ENCODE measurements at regions not wholly inside any gene's neighbourhood (a gene's known extent, or its start where the extent isn't known, plus 50 kb on each side); places are given as distances from the start of the nearest gene placed in this dataset.
A peak's percentile ranks its signal among the peaks of the same experiment; 100 is the strongest.

DNA sequence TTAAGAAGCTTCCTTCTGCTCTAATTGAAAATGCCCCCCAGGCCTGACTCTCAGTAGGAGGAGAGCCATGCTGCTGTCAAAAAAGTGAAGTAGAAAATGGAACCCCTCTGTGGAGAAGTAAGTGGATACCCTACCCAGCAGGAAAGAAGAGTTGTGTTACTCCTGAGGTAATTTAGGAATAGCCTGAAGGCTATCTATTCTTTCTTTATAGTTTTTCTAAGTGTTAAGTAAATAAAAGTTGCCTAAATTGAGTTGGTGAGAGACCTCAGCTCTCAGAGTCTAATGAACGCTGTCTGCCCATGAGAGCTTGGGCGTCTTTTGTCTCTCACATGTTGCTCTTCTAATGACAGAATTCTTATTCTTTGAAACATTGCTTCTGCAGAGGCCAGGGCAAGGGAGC is 116.2 kb downstream of the NSUN3 start:
- DNase-seq = no peak

DNA sequence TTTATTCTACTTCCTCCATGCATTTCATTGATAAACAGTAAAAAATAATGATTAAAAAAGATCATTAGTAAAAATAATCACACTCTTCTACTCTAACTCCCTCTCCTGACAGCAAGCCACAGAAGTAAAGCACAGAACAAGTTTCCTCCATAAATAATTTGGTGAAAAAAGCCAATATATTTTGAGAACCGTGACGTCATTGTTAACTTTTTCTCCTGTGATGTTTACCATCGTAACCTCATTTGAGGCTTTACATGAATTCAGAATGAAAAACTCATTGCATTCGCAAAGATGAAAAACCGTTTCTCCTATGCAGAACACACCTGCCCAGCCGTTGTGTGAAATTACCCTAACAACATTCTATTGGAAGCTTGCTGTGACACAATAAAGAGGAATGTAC is 120.7 kb downstream of the NSUN3 start:
- DNase-seq = no peak

DNA sequence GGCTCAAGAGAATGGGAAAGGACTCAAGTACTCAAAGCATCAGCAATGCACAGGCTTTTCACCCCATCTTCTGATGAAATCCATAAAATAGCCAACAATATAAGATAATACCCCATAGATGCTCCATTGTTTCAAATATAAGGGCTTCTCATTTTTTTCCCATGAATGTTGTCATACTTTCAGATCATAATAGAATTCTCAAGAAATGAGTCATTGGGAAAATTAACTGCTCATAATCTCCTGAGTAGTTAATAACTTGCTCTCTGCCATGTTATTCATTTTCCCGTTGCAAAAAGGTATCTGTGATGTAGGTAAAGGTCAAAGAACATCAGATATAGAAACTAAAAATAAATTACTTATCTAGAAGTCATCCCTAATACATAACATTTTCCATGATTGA is 121.9 kb downstream of the NSUN3 start:
- DNase-seq = no peak

- no peak for DNase-seq
Measured at GRCh38 chr3:94185753-94186152, 122.9 kb downstream of the NSUN3 start.

DNA sequence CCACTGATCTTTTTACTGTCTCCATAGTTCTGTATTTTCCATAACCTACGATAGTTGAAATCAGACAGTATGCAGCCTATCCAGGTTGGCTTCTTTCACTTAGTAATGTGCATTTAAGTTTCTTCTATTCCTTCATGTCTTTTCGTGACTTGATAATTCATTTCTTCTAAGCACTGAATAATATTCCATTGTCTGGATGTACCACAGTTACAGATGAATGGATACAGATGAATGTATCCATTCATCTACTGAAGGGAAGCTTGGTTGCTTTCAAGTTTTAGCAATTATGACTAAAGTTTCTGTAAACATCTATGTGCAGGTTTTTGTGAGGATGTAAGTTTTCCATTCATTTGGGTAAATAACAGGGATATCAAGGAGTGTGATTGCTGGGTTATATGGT is 124.8 kb downstream of the NSUN3 start:
- no peak for DNase-seq

- no peak for DNase-seq
Measured at GRCh38 chr3:94195381-94195780, 132.5 kb downstream of the NSUN3 start.

- DNase-seq = no peak
Measured at GRCh38 chr3:94206291-94206690, 143.4 kb downstream of the NSUN3 start.

GRCh38 chr3:94210256-94210655 is 147.4 kb downstream of the NSUN3 start:
- no peak for DNase-seq

DNA sequence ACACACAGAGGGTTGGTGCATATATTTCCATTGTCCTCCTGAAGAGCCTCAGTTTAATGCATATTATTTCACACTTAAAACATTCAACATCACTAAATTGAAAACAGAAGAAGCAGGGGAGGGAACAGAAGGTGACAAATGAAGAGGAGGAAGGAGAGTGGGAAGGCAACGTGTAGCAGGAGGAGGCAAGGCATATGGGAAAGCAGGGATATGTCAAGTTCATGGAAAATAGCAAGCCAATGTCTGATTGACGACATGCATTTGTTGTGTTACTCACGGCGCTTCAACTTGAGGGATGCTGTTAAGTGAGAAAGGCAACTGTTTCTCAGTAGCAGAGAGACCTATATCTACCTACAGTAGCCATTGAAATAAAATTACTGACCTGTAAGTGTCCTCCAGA is 154.5 kb downstream of the NSUN3 start:
- DNase-seq = no peak

- no peak for DNase-seq
Measured at GRCh38 chr3:94220426-94220825, 157.6 kb downstream of the NSUN3 start.

DNA sequence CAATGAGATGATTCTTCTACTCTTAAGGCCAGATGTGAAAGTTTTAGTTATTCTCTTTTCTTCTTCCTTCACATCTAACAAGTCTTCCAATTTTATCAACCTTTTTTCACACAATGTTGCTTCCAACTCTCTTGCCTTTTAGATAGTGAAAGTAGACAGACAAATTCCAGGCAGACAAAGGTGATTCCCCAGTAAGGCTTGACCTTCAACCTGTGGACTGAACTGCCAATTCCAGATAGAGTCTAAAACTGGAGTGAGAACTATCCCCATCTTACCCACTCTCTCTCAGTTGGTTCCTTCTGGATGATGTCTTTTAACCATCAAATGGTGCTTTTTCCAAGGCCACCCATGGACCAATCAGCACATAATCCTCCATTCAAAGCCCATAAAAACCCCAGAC is 159.0 kb downstream of the NSUN3 start:
- DNase-seq = no peak

GRCh38 chr3:94225148-94225865 is 162.4 kb downstream of the NSUN3 start:
- no peak for DNase-seq

- DNase-seq = no peak
Measured at GRCh38 chr3:94226078-94226477, 163.2 kb downstream of the NSUN3 start.

DNA sequence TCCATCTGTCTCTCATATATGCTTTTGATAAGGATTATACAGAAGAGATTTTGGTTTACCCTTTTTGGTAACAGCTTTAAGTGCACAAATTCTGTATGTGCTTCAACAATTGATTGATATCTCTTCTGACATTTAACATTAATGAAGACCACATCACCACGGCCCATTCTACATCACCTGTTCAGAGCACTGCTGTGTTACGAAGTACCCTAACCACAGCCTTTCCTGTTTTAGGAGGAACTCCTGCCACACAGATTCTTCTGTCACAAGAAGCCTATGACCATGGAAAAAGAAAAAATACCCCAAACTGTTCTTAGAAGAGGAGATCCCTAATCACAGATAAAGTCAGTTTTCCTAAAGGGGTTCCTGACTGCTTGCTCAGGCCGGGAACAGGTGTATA is 170.1 kb downstream of the NSUN3 start:
- no peak for DNase-seq

DNA sequence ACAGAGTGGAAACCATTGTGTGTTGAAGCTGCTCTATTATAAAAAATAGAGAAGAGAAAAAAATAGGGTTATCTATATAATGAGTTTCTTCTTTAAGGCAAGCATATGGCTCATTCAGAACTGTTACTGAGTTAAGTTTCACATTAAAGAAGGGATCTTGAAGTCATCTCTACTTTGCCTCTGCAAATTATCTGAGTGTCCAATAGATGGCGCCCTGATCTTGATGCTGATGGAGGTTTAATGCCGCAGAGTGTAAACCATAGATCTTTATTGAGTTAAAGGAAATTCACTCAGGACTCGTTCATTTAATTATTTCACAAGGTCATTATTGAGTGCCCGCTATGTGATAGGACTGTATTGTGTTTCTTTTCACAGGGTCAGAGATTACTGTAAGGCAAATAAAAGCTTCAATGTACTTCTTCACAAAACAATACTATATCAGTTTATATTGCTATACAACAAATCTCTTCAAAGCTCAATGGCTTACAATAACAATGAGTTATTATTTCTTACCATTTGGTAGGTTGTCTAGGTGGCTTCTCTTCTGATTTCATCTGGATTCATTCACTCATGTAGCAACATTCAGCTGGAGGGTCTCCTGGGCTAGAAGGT is 171.4 kb downstream of the NSUN3 start:
- peak; percentile 12 for DNase-seq

- no peak for DNase-seq
Measured at GRCh38 chr3:94241986-94242385, 179.1 kb downstream of the NSUN3 start.

GRCh38 chr3:94246171-94246570 is 183.3 kb downstream of the NSUN3 start:
- DNase-seq = no peak

DNA sequence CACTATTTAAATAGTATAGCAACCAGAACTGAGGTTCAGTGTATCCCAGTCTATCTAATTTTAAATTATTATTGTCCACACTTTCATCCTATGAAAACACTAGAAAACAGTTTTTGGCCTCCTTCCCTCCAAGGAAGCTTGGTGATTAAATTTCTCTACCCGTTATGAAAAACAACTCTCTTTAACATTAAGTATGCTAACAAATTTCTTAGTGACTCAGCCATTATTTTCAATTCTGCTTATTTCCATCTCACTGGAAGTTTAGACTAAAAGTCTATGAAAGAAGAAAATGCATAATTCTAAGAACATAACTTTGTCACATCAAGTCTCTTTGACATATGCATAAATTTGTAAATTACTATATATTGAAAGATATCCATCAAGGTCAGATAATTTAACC is 185.2 kb downstream of the NSUN3 start:
- no peak for DNase-seq

GRCh38 chr3:94249491-94250079 is 186.7 kb downstream of the NSUN3 start:
- DNase-seq = peak; percentile 61

GRCh38 chr3:94251566-94251965 is 188.7 kb downstream of the NSUN3 start:
- DNase-seq = no peak

DNA sequence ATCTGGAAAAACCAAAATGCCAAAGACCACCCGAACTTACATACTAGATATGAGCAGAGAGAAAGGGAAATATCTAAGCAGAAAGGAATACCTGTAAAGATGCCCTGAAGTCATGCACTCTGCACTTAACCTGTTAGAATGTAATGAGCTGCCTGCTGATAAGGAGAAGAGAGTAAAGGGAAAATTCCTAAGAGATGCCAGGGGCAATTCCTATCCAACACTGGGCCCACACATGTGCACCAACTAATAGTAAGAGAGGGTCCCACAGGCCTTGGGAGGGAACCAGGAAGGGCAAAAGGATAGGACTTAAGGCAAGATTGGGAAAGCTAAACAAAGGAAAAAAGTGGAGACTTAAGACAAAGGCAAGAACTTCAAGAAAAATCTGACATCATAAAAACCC is 189.5 kb downstream of the NSUN3 start:
- no peak for DNase-seq

DNA sequence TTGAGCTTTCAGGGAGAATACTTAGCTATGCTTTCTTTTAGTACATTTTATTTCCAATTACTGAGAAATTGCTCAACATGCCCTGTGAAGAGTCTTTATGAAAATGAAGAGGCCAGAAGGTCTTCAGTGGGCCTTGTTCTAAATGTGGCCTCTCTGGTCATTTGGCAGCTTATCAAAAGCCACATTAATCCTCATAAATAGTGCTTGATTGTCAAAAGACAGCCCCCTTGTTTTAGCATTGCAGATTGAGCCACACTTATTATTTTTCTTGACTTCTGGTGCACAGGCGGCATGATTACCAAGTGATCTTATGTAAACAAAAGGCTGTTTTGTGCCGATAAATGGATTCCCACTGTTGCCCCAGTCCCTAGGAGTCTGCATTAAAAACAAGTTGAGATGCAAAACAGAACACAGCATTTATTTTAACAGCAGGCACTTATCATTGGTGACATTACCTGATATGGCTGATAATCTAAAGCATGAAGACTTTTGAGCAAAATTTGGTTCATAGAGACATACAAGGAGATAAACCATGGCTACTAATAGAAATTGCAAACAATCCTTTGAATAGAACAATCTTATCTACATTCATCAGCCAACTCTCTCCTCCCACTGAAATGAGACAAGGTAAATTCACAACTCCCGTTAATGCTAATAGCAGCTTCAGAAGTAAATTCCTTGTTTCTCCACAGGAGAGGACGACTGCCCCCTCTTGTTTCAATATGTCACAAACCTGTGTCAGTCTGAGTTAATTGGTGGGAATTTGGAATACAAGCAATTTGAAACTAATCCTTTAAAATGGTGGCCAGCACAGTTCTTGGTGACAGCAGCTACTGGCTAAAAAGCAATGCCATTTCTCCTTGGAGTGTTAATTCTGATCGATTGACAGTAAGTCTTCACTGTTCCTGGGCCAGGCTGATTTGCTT is 194.3 kb downstream of the NSUN3 start:
- DNase-seq = no peak

GRCh38 chr3:94258851-94259250 is 196.0 kb downstream of the NSUN3 start:
- no peak for DNase-seq

DNA sequence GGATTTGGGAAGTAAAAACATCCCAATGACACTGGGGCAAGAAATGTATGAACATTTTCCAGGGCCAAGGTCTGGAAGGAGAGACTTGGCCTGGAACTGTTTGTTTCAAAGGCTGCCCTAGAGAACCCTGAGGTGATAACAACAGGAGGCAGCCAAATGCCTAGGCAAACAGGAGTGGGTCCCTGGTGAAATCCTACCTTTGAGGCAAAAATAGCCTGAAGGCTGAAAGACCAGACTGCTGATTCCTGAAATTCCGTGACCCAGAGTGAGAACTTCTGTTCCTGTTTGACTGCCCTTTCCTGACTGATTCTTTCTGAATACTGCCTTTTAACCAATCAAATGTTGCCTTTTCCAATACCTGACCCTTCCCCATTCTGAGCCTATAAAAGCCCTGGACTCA is 196.4 kb downstream of the NSUN3 start:
- no peak for DNase-seq
